GM18502 (cell line): ENCODE measurements at regions not wholly inside any gene's neighbourhood (a gene's known extent, or its start where the extent isn't known, plus 50 kb on each side); places are given as distances from the start of the nearest gene placed in this dataset.
"Not testable (repeated sequence)": the region's sequence is repeated elsewhere in the genome, so short reads cannot be mapped to it uniquely, and the experiment has no call there.

Experiments used
- ATAC-seq: cut with Tn5 transposase; IDR thresholded peaks from one replicate; pipeline ENCODE4 v1.9.1; 2021; ENCODE audit warnings: mild to moderate bottlenecking; ENCODE audit not compliant: unreplicated experiment, poor library complexity

DNA sequence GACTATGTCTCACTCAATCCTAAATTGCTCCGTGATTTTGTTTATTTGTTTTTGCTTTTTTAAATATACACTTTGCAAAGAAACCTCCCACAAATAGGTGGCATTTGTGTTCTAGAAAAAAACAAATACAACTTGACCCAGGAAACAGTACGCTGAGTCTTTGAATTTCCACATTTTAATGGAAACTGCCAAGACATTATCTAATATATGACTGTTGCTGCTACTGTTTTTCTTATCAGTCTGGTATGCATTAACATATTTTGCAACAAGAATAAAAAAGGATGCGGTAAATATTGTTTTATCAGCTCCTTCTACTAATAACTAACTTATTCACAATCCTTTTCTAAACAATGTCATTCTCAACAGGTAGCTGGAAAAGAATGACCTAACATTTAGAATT, 187.4 kb downstream of the LRIG3 start:
- ATAC-seq, result no peak

DNA sequence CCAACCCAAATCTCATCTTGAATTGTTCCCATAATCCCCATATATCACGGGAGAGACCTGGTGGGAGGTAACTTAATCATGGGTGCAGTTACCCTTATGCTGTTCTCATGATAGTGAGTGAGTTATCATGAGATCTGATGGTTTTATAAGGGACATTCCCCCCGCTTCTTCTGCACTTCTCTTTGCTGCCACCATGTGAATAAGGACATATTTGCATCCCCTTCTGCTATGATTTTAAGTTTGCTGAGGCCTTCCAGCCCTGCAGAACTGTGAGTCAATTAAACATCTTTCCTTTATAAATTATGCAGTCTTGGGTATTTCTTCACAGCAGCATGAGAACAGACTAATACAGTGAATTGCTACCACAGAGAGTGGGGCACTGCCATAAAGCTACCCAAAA, 179.1 kb downstream of the LRIG3 start:
- ATAC-seq, result no peak

DNA sequence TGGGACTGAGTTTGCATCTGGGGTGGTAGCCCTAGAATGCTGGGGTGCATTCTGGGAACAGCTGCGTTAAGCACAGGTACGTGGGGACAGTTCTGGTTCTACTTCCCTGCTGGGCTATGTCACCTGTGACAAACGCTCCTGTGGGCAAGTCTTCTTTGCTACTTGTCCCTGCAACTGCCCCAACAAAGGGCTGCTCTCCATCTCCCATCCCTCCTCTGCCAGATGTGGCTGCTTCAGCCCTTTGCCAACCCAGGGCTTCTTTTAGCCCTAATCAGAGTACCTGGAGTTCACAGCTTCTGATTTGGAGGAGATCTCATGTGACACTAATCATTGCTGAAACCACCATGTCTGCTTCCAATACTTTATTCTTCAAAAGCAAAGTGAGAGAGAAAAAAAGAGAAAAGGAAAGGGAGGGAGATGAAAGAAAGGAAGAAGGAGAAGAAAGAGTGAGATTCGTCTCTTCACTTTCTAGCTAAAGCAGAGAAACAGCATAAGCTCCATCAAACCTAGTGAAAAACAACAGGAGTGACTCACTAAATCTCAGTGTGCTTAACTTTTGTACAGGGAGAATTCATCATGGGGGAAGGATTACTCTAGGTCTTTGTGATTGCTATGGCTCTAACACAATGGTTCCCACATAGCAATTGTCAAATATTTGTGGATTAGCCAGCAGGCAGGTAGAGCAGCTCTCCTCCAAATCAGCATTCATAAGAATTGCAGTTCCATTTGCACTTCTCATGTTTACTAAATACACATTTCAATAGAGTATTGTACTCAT, 174.8 kb downstream of the LRIG3 start:
- no peak for ATAC-seq

DNA sequence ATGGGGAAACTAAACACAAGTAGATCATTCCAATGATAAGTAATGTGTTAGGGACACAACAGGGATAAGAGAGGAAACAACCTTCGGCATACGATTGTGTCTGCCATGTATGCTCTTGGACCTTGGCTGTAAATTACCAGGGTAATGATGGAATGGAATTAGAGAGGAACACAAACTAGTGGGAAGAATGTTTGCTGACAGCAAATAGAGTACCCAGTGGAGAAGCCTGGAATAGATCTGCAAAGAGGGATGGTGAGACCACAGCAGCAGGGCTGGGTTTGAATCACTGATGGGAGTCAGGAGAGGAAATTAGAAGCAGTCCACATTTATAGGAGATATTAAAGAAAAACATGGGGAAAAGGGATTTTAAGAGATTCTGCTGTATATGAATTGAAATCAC, 172.8 kb downstream of the LRIG3 start:
- no peak for ATAC-seq

DNA sequence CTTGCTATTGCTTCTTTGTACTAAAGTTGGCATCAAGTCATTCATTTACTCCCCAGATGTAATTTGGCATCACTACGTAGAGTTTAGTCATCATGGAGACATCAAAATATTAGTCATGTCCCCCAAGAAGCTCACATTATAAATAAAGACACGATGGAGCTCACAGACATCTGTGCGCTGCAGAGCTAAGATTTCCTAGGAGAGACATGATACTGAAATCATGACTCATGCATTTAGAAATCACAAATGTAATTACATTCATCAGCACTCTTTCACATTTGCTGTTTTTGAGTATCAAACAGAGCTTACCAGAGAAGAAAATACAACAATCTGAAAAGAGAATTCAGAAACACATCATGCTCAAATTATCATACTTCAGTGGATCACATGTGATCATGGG, 169.8 kb downstream of the LRIG3 start:
- ATAC-seq, result no peak

DNA sequence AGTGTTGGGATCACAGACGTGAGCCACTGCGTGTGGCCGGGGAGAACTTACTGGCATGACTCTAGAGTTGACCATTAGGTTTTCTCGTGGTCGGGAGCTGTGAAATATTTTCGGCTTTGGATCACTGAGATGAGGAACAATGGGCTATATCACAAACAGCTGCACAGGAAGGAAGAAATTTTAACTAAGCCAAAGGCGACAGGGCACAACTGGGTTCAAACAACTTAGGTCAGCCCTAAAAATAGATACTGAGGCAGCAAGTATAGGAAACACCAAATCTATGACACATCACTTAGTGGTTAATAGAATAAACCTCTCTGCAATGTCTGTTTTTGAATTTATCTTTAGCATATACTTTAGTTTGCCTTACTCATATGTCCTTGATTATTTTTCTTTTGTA, 162.9 kb downstream of the LRIG3 start:
- ATAC-seq, result no peak

DNA sequence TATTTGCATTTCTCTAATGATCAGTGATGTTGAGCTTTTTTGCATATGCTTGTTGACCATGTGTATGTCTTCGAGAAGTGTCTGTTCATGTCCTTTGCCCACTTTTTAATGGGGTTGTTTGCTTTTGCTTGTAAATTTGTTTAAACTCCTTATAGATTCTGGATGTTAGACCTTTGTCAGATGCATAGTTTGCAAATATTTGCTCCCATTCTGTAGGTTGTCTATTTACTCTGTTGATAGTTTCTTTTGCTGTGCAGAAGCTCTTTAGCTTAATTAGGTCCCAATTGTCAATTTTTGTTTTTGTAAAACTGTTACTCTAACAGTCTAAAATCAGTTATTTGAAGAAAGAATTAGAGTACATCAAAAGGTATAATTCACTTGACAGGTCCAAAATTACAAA, 160.6 kb downstream of the LRIG3 start:
- ATAC-seq, result not testable (repeated sequence)

DNA sequence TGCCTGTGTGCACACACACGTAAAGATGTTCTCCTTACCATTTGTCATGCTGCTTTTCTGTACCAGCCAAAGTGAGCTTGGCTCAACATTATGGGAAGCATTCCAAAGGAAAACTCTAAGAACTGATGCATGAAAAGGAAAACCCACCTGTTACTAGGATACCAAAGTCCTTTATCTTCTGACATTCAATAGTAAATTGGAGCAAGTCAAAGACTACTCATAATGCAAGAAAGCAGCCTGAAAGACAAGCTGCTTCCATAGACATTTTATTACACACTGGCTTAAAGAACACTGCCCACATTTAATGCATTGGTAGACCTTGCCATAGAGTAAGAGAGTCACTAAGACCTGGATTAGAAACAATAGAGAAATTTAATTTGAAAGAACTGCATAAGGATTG, 159.0 kb downstream of the LRIG3 start:
- no peak for ATAC-seq

DNA sequence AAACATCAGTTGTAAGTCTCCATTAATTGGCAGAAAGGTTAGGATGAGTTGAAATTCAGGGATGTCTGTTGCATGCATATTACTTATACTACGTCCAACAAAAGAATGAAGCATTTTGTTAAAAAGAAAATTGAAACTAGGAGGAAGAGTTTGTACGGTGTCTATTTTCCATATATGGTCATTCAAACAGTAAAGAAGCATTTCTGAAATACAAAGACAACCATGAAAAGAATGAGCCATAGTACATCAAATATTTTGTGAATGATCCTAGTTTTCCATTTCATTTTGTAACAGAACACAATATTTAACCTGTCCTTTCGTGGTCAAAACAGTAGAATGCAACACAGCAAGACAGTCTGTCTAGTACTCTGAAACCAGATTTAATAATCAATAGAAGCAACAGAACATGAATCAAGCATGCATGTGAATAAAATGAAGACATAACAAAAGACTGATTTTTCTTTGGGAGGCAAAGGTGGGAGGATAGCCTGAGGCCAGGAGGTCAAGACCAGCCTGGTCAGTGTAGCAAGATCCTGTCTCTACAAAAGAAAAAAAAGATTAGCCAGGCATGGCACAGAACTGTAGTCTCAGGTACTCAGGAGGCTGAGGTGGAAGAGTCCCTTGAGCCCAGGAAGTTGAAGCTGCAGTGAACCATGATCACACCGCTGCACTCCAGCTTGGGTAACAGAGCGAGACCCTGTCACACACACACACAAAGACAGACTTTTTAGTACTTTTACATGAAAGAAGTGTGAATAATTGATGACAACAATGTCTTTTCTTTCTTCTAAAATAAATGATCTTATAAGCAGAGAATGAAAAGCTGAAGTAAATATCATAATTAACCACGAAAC, 156.0 kb downstream of the LRIG3 start:
- ATAC-seq, result peak; percentile 76

DNA sequence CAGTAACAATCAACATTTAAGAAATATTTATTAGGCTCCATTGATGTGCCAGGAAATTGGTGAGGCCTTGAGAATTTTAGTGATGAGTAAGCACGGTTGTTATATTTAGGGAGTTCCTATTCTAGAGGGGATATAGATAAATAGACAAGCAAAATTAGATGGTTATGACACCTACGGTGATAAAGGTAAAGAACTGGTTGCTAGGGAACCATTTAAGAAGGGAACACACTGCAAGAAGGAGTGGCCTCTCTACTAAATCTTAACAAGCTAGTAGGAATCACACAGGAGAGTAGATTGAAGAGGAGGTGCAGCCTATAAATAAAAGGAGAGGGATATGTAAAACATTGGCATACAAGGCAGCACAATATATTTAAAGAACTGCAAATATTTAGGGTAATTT, 155.2 kb downstream of the LRIG3 start:
- ATAC-seq, result peak; percentile 43

DNA sequence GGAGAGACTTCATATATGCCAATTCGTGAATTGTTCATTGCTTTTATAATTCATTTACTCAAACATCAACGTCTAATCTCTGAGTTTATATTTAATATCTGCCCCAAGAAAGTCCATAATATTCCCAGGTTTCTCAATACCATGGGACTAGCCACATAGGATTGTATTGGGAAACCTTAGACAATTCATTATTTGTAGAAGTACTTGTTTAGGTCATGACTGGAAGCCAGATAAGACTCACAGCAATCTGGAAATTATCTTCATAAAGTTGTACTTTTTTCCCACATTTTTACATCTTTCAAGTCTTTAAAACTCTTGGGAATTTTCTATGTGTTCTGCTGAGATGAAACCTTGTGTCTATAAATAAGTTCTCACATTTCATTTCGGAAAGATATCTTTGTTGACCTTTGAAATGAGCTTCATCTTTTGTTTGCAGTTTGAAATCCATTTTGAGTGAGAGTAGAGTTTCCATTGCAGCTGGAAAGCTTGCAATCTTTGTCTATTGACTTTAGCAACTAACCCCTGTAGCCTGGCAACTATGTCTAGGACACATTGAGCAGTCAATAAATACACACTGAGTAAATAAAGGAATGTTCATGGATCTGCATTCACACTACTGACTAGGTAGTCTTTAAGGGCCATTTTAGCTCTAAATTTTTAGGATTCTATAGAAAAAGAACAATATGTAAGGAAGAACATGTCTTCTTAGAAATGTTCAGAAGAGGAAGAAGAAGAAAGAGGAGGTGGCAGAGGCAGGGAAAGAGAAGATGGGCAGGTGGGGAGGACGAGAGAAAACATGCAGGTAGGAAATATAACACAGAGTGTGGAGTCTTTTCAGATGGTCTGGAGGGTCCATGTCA, 154.4 kb downstream of the LRIG3 start:
- ATAC-seq, result no peak

DNA sequence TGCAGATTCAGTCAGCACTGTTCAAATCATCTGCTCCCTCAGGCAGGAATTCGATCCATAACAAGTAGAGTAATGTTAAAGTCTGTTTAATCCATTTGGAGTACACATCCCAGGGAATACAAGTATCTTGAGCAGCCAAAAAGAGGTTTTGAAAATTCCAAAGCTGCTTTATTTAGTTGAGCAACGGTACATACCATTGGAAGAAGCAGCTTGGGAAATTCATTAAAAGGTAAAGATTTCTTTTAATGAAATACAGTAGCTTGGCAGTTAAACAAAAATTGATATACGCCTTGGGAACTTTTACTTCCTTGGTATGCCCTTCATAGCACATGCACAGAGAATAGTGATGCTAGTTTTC, 153.8 kb downstream of the LRIG3 start:
- no peak for ATAC-seq

DNA sequence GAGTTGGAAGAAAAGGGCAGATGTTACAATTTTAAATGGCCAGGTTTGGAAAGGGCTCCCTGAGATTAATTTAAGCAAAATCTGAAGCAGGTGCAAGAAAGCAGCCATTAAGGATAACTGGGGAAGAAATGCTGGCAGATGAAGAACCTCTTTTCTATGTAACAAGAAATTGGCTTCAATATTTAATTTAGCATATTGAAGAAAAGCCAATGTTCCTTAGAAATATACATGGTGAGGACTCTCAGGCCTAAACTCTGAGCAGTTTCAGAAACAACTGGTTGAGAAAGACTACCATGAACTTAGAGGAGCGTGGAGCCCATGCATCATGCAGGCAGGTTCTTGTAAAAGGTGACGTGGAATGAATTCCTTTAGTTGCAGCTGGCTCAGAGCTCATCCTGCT, 152.8 kb downstream of the LRIG3 start:
- ATAC-seq, result no peak

DNA sequence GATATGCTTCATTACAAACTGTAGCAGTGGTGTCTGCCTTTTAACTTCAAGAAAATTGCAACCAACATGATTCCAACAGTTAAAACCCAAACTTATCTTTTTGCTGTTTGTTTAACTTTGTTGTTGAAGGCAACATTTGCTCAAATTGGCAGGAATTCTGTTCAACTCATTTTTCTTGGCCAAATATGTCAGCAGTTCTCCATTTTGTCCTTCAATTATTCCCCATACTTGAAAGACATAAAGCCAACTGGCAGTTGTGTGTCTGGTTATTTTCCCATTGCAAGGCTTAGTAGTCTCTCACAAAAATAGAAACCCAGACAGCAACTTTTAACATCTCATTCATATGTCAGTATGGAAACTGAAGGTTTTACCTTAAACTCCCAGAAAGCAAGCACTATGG, 146.3 kb downstream of the LRIG3 start:
- ATAC-seq, result no peak

DNA sequence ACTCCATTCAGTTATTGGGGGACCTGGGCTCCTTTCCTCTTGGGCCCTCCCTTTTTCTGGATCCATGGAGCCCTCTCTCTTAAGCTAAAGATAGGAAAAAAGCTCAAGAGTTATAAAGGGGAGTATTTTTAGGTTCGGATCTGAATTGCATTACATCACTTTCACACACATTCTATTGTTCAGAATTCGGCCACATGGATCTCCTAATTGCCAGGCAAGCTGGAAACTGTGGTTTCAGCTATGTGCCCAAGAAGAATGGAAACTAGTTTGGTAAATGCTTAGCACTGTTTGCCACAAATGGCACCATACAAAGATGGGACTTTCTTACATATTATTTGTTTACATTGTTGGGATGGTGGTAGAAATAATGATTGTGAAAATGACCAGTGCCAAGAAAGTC, 145.6 kb downstream of the LRIG3 start:
- no peak for ATAC-seq

DNA sequence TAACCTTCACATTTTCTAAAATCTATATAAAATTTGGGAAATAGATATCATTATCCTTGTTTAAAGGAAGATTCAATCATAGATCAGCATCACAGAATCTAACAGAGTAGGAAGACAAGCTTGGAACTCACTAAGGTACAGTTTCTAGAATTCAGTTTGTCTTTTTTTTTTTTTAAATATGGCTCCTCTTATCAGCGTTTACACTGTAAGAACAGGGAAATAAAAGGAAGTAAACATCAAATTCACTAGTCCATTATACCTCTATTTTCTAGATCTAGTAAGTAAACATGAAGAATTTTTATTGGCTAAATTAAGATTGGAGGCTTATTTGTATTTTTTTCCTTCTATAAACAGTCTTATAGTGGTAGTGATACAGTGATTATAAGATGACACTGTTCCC, 144.9 kb downstream of the LRIG3 start:
- ATAC-seq, result no peak

DNA sequence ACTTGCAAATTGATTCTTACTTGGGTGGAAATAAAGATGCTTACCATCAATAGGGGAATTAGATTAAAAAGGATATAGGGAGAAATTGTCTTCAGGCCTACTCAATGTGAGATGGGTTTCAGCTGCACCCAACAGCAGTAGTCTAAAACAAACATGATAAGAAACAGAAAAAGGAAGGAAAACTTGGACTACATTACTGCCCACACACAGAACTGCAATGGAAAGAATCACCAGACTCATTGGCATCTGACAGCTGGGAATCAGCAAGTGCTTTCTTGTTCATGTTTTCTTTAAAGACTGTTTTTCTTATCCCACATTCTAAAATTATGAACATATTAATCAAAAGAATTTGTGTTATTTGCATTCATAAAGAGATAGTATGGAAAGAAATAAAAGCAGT, 144.2 kb downstream of the LRIG3 start:
- ATAC-seq, result no peak

DNA sequence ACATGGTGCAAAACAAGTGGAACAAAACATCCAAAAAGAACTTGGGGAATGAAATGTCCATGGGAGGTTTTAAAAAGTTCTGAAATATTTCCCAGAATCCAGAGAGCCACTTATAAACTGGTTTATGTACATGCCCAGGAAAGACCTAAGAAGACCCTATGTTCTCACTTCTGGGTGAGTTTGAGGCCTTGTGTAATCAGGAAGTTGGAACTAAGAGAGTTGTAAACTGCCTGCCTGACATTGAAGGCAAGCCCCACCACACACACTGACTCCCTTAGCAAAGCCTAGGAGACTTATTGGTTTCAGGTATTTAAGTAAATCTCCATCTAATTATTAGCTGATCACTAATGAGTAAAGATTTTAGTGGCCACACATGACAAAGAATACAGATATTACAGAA, 142.5 kb downstream of the LRIG3 start:
- ATAC-seq, result no peak

DNA sequence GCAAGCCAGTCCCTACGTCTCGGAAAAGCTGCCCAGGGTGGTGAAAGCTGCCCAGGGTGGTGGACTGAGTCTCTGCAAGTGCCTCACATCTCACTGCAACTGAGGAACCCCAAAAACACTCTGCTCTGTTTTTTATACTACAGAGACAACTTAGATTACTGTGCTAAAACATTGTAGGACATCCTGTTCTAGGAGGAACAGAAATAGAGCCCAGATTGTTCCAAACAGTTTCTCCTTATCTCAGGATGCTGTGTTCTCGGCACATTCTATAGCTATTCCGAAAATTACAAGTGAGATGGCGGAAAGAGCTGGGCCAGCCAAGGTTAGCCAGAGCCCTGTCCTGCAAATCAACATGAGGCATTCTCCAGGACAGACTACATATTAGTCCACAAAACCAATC, 138.7 kb downstream of the LRIG3 start:
- ATAC-seq, result no peak

DNA sequence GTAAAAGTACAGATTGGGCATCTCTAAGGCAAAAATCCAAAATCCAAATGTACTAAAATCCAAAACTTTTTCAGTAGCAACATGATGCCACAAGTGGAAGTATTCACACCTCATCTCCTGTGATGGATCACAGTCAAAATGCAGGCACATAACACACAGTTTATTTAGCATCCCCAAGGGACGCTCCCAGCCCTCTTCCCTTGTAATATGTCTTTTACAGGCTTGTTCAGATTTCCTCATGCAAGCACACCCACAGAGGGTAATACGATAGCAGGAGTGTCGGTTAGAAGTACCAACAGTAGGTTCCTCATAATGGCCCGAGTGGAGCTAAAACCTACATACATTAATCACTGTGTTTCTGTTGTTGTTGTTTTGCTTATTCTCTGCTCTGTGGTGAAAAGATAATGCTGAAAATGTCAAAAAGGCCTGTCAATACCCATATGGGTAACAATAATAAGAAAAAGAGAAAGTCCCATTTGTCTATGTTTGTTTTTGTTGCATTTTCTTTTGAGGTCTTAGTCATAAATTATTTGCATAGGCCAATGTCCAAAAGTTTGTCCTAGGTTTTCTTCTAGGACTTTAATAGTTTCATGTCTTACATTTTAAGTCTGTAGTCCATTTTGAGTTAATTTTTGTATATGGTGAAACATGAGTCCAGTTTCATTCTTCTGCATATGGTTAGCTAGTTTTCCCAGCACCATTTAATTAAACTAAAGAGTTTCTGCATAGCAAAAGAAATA, 133.1 kb downstream of the LRIG3 start:
- ATAC-seq, result no peak
